ENCODE measurements at regions not wholly inside any gene's neighbourhood (a gene's known extent, or its start where the extent isn't known, plus 50 kb on each side); places are given as distances from the start of the nearest gene placed in this dataset.

GRCh38 chr14:66237741-66238140 is 248.4 kb upstream of the CCDC196 start:
- CTCF ChIA-PET: no interaction called here
- RAD21 ChIA-PET (ENCODE audit: unreplicated experiment): no interaction called here
- H3K36me3 ChIP-seq (ENCODE audit: control insufficient read depth in 2 of 2, insufficient read depth in 2 of 2, low read length in 1 of 2): no peaks in the 10 kb centered on the region
- POLR2A ChIA-PET: no interaction called here
- no peaks in the 10 kb centered on the region; a peak in 3 of 4 replicates for H3K27me3 ChIP-seq (replicated peaks in 1 of 2; ENCODE audit: control insufficient read depth in 2 of 2, insufficient read depth in 2 of 2, low read length in 1 of 2)
- WGBS (ENCODE audit: insufficient coverage, insufficient replicate concordance, low lambda C conversion rate, missing lambda C conversion rate): 26% methylated on average over 4 of the region's 4 CpGs
- H3K27ac ChIP-seq (ENCODE audit: control insufficient read depth, insufficient read depth): no peak overlapping the region
- intact Hi-C loops (cut with micrococcal nuclease; ENCODE audit: unreplicated experiment): no loop called here
- BruUV-seq (replicated peaks): no TSS peak
- no peak overlapping the region for H3K4me2 ChIP-seq (ENCODE audit: control insufficient read depth, insufficient read depth)
- DNase-seq (ENCODE audit: low read depth, low spot score) (no peak), ATAC-seq (no peak), FAIRE-seq (no peak)
- no peak overlapping the region for H3K9ac ChIP-seq (ENCODE audit: control insufficient read depth, insufficient read depth, low read length)
- no peaks in the 10 kb centered on the region for H4K20me1 ChIP-seq (ENCODE audit: control insufficient read depth, insufficient read depth)
- TF ChIP-seq CTCF (IDR thresholded peaks at IDR 0.05 in 2 of 3, conservative IDR thresholded peaks at IDR 0.05 in 1 of 3; ENCODE audit: control insufficient read depth in 2 of 3, extremely low read depth in 1 of 3, insufficient read depth in 1 of 3, low read depth in 3 of 3, low read length in 3 of 3) (no peak), ATF2 (IDR thresholded peaks at IDR 0.05; ENCODE audit: low read length) (no peak), CUX1 (IDR thresholded peaks at IDR 0.05; ENCODE audit: insufficient replicate concordance, low read depth, low read length) (no peak)
- in situ Hi-C loops (cut with MboI): no loop called here
- no peaks in the 10 kb centered on the region for H3K4me1 ChIP-seq (ENCODE audit: control insufficient read depth, insufficient read depth, low read length)
- no peak overlapping the region for H2AFZ ChIP-seq (ENCODE audit: control insufficient read depth, low read depth, low read length)
- no peak overlapping the region for H3K4me3 ChIP-seq
- H3K9me3 ChIP-seq (replicated peaks; ENCODE audit: control insufficient read depth, insufficient read depth, low read length): no peaks in the 10 kb centered on the region
- no peaks in the 10 kb centered on the region for H3K79me2 ChIP-seq (ENCODE audit: control insufficient read depth, insufficient read depth, low read length)
- SMC1A ChIA-PET (ENCODE audit: uncharacterized antibody, unreplicated experiment): no interaction called here

All from GM12878 (cell line).